GM23248 (cell line): ENCODE measurements at regions not wholly inside any gene's neighbourhood (a gene's known extent, or its start where the extent isn't known, plus 50 kb on each side); places are given as distances from the start of the nearest gene placed in this dataset.

Experiments
- DNase-seq: peaks from one replicate; pipeline ENCODE4 v3.0.0-alpha.2; 2015
- H2AFZ ChIP-seq: fragments of 200-600 bp; sonication (generic); 2 replicates; pipeline ENCODE4 v1.6.1; 2016; ENCODE audit warnings: antibody characterized with exemption
- H3F3A ChIP-seq: fragments of 200-600 bp; sonication (generic); 2 replicates; pipeline ENCODE4 v1.6.1; 2016; ENCODE audit warnings: mild to moderate bottlenecking, antibody characterized with exemption, mixed run types; ENCODE audit not compliant: insufficient read depth
- H3K27ac ChIP-seq: fragments of 200-600 bp; sonication (generic); 2 replicates; pipeline ENCODE4 v1.5.1; 2016; ENCODE audit warnings: mild to moderate bottlenecking
- H3K27me3 ChIP-seq: fragments of 200-600 bp; sonication (generic); replicated peaks from 2 replicates; pipeline ENCODE4 v1.6.1; 2016; ENCODE audit warnings: mild to moderate bottlenecking; ENCODE audit not compliant: insufficient read depth
- H3K36me3 ChIP-seq: fragments of 200-600 bp; sonication (generic); 2 replicates; pipeline ENCODE4 v1.6.1; 2016; ENCODE audit warnings: low read depth, mild to moderate bottlenecking
- H3K4me1 ChIP-seq: fragments of 200-600 bp; sonication (generic); 2 replicates; pipeline ENCODE4 v1.6.1; 2016; ENCODE audit warnings: mild to moderate bottlenecking; ENCODE audit not compliant: insufficient read depth
- H3K4me2 ChIP-seq: fragments of 200-600 bp; sonication (generic); one replicate; pipeline ENCODE4 v1.6.1; 2016; ENCODE audit warnings: mild to moderate bottlenecking; ENCODE audit not compliant: unreplicated experiment
- H3K4me3 ChIP-seq: fragments of 200-600 bp; sonication (generic); 2 replicates; pipeline ENCODE4 v1.5.1; 2016; ENCODE audit warnings: mild to moderate bottlenecking
- H3K79me2 ChIP-seq: fragments of 200-600 bp; sonication (generic); 2 replicates; pipeline ENCODE4 v1.6.1; 2016; ENCODE audit warnings: mild to moderate bottlenecking; ENCODE audit not compliant: insufficient read depth
- H3K9ac ChIP-seq: fragments of 200-600 bp; sonication (generic); 2 replicates; pipeline ENCODE4 v1.6.1; 2016; ENCODE audit warnings: mild to moderate bottlenecking
- H3K9me2 ChIP-seq: fragments of 200-600 bp; sonication (generic); 2 replicates; pipeline ENCODE4 v1.6.1; 2016; ENCODE audit warnings: mixed run types, mild to moderate bottlenecking, moderate library complexity; ENCODE audit not compliant: insufficient read depth
- H3K9me3 ChIP-seq: fragments of 200-600 bp; sonication (generic); one replicate; pipeline ENCODE4 v1.6.1; 2017; ENCODE audit warnings: low read depth
- H4K20me1 ChIP-seq: fragments of 200-600 bp; sonication (generic); 2 replicates; pipeline ENCODE4 v1.6.0; 2016; ENCODE audit not compliant: insufficient read depth
- EZH2 ChIP-seq: fragments of 200-600 bp; sonication (generic); IDR thresholded peaks from 2 replicates; pipeline ENCODE4 v1.6.1; 2018; ENCODE audit warnings: antibody characterized with exemption, mild to moderate bottlenecking; ENCODE audit not compliant: insufficient read depth, poor library complexity, severe bottlenecking
- EZH2phosphoT487 ChIP-seq: fragments of 200-600 bp; sonication (generic); IDR thresholded peaks from 2 replicates; pipeline ENCODE4 v1.6.1; 2018; ENCODE audit warnings: antibody characterized with exemption, moderate library complexity, mild to moderate bottlenecking, low read depth; ENCODE audit not compliant: insufficient read depth
- WGBS, 2 experiments: methylation state at CpG; one replicate each; pipeline ENCODE4 v1.1.6; 2015 to 2017; ENCODE audit warnings: low lambda C conversion rate in 2 of 2, low coverage in 1 of 2; ENCODE audit errors: missing lambda C conversion rate in 2 of 2; 5-methylcytosine and 5-hydroxymethylcytosine counted together
- in situ Hi-C: fragments of 300-500 bp; cut with MboI; formaldehyde crosslinking; loops from 2 replicates; pipeline ENCODE4 v1.15.0; 2020

DNA sequence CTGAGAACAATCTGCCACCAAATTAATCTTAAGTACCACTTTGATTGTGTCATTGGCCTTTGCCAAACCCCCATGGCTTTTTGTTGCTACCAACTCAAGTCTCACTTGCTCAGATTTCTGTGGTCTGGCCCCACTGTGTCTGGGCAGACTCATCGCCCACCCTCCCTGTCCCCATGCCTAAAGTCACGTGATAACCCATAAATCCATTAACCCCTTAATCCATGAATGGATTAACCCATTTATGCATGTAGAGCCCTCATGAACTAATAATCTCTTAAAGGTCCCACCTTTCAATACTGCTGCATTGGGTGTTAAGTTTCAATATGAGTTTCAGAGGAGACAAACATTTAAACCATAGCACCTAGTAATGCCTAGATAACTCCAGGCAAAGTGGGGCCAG, 78.5 kb upstream of the BLTP1 start:
- no peak overlapping the region for H3K9ac ChIP-seq
- no peaks in the 10 kb centered on the region for H3F3A ChIP-seq
- H3K9me2 ChIP-seq: no peaks in the 10 kb centered on the region
- H3K9me3 ChIP-seq: no peaks in the 10 kb centered on the region
- WGBS, 2 experiments: 4 to 18% methylated on average over 2 of the region's 2 CpGs
- no peak overlapping the region for H3K4me2 ChIP-seq
- DNase-seq: no peak
- no peaks in the 10 kb centered on the region for H3K27me3 ChIP-seq
- no peaks in the 10 kb centered on the region for H3K36me3 ChIP-seq
- no peak overlapping the region for H3K4me3 ChIP-seq
- no peaks in the 10 kb centered on the region for H4K20me1 ChIP-seq
- no peak for TF ChIP-seq EZH2phosphoT487
- no peaks in the 10 kb centered on the region for H3K4me1 ChIP-seq
- in situ Hi-C loops: no loop called here
- no peaks in the 10 kb centered on the region for H3K79me2 ChIP-seq
- no peak overlapping the region for H2AFZ ChIP-seq
- H3K27ac ChIP-seq: no peak overlapping the region

DNA sequence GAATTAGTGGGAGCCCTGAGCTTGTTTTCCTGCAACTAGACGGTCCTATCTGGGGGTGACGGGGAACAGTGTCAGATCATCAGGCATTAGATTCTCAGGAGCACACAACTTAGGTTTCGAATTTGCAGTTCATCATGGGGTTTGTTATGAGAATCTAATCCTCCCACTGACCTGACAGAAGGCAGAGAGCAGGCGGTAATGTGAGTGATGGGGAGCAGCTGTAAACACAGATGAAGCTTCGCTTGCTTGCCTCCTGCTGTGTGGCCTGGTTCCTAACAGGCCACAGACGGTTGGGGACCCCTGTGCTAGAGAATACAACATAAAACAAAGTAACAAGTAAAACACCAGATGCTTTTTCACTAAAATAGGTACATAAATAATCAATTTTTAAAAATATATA, 86.2 kb upstream of the BLTP1 start:
- H3F3A ChIP-seq: no peaks in the 10 kb centered on the region
- H3K9me2 ChIP-seq: no peaks in the 10 kb centered on the region
- H3K79me2 ChIP-seq: no peaks in the 10 kb centered on the region
- no peak overlapping the region for H3K4me3 ChIP-seq
- no peaks in the 10 kb centered on the region for H3K4me1 ChIP-seq
- H2AFZ ChIP-seq: no peak overlapping the region
- no peaks in the 10 kb centered on the region for H4K20me1 ChIP-seq
- no peak for DNase-seq
- no peak overlapping the region for H3K4me2 ChIP-seq
- H3K27ac ChIP-seq: no peak overlapping the region
- 37 to 46% methylated on average over 6 of the region's 6 CpGs for WGBS, 2 experiments
- H3K36me3 ChIP-seq: no peaks in the 10 kb centered on the region
- in situ Hi-C loops: no loop called here
- H3K9ac ChIP-seq: no peak overlapping the region
- no peaks in the 10 kb centered on the region for H3K9me3 ChIP-seq
- TF ChIP-seq EZH2 (no peak), EZH2phosphoT487 (no peak)
- no peaks in the 10 kb centered on the region for H3K27me3 ChIP-seq

DNA sequence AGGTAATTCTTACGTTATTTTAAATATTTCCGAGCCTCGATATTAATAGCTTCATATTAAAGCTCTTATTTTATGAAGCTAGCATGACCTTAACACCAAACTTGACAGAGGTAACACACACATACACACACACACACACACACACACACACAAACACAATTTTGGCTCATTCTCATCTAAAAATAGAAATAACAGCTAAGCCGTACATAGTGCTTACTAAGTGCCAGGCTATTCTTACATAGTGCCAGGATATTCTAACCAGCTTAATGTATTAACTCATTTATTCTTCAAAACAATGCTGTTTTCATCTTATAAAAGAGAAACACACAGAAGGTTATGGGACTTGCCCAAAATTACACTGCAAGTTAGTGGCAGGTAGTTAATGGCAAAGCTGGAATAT, 87.0 kb upstream of the BLTP1 start:
- no peak overlapping the region for H3K4me2 ChIP-seq
- TF ChIP-seq EZH2 (no peak), EZH2phosphoT487 (no peak)
- H3K9ac ChIP-seq: no peak overlapping the region
- no peaks in the 10 kb centered on the region for H3K9me2 ChIP-seq
- no peaks in the 10 kb centered on the region for H3K4me1 ChIP-seq
- H3K9me3 ChIP-seq: no peaks in the 10 kb centered on the region
- no peak overlapping the region for H3K27ac ChIP-seq
- H3K27me3 ChIP-seq: no peaks in the 10 kb centered on the region
- no peaks in the 10 kb centered on the region for H4K20me1 ChIP-seq
- no peak overlapping the region for H3K4me3 ChIP-seq
- 60 to 68% methylated on average over 4 of the region's 4 CpGs for WGBS, 2 experiments
- in situ Hi-C loops: no loop called here
- H2AFZ ChIP-seq: no peak overlapping the region
- H3F3A ChIP-seq: no peaks in the 10 kb centered on the region
- H3K79me2 ChIP-seq: no peaks in the 10 kb centered on the region
- H3K36me3 ChIP-seq: no peaks in the 10 kb centered on the region
- DNase-seq: no peak

GRCh38 chr4:122053186-122053585, 98.9 kb upstream of the BLTP1 start:
- Histone ChIP-seq H3F3A (no peaks in the 10 kb centered on the region), H3K9me2 (no peaks in the 10 kb centered on the region), H3K36me3 (no peaks in the 10 kb centered on the region), H3K4me2 (no peak overlapping the region), H3K9ac (no peak overlapping the region), H3K4me3 (no peak overlapping the region), H3K27me3 (no peaks in the 10 kb centered on the region), H4K20me1 (no peaks in the 10 kb centered on the region), H2AFZ (no peak overlapping the region), H3K9me3 (no peaks in the 10 kb centered on the region), H3K4me1 (no peaks in the 10 kb centered on the region), H3K27ac (no peak overlapping the region), H3K79me2 (no peaks in the 10 kb centered on the region)
- WGBS, 2 experiments: 50 to 56% methylated on average over 4 of the region's 4 CpGs
- no peak for DNase-seq
- in situ Hi-C loops: no loop called here
- no peak for TF ChIP-seq EZH2phosphoT487
- no peak for TF ChIP-seq EZH2

DNA sequence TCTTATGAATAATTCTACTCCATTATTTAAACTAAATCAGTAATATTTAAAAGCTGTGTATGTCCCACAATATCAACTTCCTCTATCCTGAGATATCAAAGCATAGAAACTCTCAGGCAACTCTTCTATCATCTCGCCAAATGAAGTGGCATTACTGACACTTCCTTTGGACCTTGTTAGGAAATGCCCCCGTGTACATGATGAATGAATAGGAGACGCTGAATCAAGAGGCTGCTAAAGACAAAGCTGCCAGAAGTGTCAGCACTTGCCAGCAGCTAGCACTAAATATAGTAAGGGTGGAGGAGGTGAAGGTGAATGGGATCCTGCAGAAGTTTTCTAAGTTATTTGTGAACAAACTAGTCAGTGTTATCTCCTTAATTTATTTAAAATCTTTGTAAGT, 99.5 kb upstream of the BLTP1 start:
- no peaks in the 10 kb centered on the region for H3F3A ChIP-seq
- no peak overlapping the region for H3K9ac ChIP-seq
- no peaks in the 10 kb centered on the region for H3K9me3 ChIP-seq
- no peak for DNase-seq
- H3K79me2 ChIP-seq: no peaks in the 10 kb centered on the region
- no peak overlapping the region for H3K4me3 ChIP-seq
- no peak for TF ChIP-seq EZH2
- TF ChIP-seq EZH2phosphoT487: no peak
- no peaks in the 10 kb centered on the region for H3K4me1 ChIP-seq
- no peaks in the 10 kb centered on the region for H3K36me3 ChIP-seq
- H2AFZ ChIP-seq: no peak overlapping the region
- 28 to 30% methylated on average over 3 of the region's 3 CpGs for WGBS, 2 experiments
- no peaks in the 10 kb centered on the region for H3K27me3 ChIP-seq
- H3K4me2 ChIP-seq: no peak overlapping the region
- H4K20me1 ChIP-seq: no peaks in the 10 kb centered on the region
- H3K27ac ChIP-seq: no peak overlapping the region
- H3K9me2 ChIP-seq: no peaks in the 10 kb centered on the region
- in situ Hi-C loops: no loop called here
